HG03095 (cell line): ENCODE measurements at regions not wholly inside any gene's neighbourhood (a gene's known extent, or its start where the extent isn't known, plus 50 kb on each side); places are given as distances from the start of the nearest gene placed in this dataset.
"Not testable (repeated sequence)": the region's sequence is repeated elsewhere in the genome, so short reads cannot be mapped to it uniquely, and the experiment has no call there.

Experiments used
- ATAC-seq: cut with Tn5 transposase; IDR thresholded peaks from one replicate; pipeline ENCODE4 v1.9.1; 2021; ENCODE audit warnings: moderate library complexity; ENCODE audit not compliant: unreplicated experiment

DNA sequence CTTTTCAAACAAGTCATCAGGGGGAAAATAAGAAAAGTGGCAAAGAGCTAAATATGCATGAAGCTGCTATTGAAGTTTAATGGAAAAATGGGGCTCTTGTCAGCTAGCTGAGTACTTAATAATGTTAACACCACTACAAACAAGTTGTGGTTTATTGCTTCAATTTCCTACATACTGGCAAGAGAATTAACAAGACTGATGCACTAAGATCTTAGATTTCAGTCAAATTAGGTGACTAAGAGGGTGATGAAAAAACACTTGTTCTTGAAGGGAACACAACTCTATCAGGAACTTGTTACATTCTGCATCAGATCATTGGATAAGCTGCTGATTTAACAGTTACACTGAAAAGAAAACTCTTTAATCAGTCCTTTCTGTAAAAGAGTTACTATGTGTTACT, 234.6 kb upstream of the AFF2 start:
- ATAC-seq = no peak

DNA sequence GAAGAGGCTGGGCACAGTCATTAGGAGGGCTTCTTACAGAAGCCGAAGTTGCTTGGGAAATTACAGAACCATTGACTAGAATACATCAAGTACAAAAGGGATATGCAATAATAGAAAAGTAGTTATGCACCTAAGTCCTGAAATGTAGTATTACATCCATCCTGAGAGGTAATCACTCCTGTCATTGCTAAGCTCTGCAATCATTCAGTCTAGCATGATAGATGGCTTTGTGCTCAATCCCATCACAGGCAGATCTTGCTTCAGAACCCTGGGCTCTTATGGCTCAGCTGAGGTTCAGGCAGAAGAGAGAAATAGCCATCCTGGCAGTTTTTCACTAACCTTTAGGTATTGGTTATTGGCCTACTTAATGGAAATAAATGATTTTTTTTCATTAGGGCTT, 231.7 kb upstream of the AFF2 start:
- ATAC-seq = no peak

DNA sequence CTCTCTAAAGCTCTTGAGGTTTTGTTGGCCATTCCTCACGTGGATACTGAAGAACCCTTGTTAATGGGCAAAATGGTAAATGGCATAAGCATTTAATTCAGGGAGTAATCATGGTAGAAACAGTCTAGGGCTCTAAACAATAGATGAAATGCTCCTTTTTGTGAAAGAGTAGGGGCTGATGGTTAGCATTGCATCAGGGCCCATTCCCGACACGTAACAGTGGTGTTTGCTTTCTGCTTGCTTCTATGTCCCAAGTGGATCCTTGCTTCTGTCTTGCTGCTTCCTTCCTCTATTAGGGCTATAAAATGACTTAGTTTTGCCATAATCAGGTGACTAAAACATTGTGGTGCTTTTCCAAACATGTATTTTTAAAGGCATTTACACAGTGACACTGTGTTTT, 230.9 kb upstream of the AFF2 start:
- no peak for ATAC-seq

DNA sequence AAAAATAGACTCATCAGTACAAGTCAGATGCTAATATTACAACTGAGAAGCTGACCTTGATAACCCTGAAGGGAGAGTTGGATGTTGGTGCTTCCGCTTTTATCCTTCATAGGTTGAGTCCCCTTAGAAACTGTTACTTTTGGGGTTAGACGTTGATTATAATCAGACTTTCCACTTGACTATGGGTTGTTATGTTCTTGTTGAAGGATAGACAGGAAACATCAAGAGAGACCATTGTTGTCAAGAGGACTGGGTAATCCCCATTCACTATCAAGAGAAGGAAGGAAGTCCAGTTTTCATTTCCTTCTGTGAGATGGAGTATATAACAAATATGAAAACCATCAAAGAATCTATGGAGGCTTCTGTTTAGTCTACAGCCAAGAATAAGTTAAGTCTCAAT, 229.9 kb upstream of the AFF2 start:
- ATAC-seq = no peak

DNA sequence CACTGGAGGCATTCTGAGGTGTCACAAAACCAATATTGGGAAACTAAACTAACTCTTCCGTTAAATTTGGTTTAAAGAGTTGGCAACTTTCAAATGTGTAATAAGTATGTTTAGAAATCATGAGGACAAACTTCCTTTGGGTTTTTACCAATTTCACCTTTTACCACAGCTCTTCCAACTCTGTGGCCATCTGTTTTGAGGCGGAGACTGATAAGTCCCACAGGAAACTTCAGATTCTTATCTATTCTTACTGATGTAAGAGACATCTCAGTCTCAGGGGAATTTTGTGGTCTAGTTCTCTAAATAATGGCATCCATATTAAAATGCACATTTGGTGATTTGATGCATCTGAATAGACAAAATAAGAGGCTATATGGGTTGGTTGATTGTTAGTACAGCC, 229.2 kb upstream of the AFF2 start:
- no peak for ATAC-seq

DNA sequence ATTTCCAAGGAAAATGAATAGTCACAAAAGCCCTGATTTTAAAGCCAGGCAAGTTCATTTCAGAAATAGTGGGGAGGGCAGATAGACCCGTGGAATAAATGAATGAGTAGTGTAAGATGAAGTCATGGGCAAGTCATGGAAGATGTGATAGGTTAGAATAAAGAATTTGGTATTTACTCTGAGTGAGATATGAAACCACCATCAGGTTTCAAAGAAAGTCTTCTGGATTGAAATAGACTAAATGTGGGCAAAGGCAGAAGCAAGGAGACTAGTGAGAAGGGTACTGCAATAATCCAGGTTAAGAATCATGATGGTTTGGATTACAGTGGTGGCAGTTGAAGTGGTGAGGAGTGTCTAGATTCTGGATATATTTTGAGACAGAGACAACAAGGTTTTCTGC, 218.5 kb upstream of the AFF2 start:
- ATAC-seq = no peak

GRCh38 chrX:148282504-148282903, 217.9 kb upstream of the AFF2 start:
- ATAC-seq = no peak

GRCh38 chrX:148284056-148284455, 216.4 kb upstream of the AFF2 start:
- ATAC-seq = no peak

GRCh38 chrX:148284821-148285220, 215.6 kb upstream of the AFF2 start:
- ATAC-seq = no peak

DNA sequence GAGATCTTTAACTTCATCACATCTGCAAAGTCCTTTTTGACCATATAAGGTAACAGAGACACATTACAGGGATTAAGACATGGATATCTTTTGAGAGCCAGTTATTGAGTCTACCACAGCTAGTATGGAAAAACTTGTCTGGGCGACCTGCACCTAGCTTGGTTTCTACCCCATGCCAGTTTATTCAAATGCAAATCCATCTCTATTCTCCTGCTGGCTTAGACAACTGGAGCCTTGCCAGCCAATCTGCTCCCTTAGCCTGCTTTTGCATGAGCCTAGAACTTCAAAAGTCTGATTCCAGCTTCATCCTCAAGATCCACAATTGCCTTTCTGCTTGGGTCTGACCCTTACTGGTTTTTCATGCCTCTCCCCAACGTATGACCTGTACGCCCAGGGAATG, 212.0 kb upstream of the AFF2 start:
- ATAC-seq = no peak

DNA sequence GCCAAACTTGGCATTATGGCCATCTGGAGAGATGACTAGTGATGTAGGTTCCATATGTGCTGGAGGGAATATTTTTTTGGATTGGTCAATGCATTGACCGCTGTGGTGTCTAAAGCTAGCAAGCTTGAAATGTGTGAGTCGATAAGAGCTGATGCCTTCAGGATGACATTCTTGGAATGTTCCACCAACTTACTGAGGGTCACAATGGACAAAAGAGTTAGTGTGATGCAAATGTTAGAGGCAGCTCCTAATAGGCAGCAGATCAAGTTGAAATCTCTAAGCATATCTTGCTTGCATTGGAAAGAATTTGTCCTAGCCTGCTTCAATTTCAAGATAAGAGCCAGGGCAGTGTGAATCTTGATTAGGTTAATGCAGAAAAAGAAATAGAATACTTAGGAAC, 210.4 kb upstream of the AFF2 start:
- no peak for ATAC-seq

DNA sequence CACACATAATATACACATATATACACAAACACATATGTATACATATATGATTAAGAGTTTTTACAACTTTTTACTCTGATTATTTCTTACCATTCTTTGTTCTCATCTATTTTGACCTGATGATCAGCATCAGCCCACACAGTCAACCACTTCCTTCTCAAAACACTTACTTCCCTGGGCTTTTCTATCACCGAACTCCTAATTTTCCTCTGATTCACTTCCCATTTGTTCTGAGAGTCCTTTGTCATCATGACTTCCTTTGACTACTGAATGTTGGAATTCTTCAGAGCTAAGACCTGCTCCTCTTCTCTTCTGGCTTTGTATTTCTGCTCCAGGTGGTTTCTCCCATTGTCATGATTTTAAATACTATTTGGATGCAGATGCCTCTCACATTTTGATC, 209.5 kb upstream of the AFF2 start:
- ATAC-seq = no peak

GRCh38 chrX:148298737-148299136, 201.7 kb upstream of the AFF2 start:
- ATAC-seq = no peak

- not testable (repeated sequence) for ATAC-seq
Observed at GRCh38 chrX:148305214-148305613, 195.2 kb upstream of the AFF2 start.

- no peak for ATAC-seq
Observed at GRCh38 chrX:148309413-148309812, 191.0 kb upstream of the AFF2 start.

DNA sequence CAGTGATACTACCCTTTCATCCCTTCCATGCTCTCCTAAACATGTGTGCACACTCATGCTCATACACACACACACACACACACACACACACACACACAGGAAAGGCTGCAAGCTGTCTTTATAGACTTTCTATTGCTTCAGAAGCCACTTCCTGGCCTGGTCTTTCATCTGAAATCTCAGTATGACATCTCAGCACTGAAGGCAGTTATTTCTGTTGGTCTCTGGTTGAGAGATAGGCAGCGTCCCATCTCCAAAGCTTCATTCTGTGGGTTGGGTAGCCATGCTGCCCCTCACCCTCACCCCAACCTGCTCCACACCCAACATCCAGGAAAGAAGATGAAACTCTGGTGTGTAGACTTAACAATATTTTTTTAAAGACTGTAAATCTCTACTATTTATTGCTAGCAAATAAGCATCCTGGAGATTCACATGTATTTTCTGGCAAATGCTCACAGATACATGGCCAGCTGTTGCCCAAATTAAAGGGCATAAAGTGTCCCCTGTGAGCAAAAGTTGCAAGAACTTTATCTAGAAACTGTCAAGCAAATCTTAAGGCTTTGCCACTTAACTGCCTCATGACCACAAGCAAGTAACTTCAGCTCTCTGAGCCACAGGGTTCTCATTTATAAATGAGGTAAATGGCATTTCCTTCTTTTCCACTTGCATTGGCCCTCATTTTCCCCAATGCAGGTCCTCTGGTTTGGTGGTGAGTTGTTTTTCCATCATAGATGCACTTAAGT, 189.8 kb upstream of the AFF2 start:
- peak; percentile 85 for ATAC-seq

DNA sequence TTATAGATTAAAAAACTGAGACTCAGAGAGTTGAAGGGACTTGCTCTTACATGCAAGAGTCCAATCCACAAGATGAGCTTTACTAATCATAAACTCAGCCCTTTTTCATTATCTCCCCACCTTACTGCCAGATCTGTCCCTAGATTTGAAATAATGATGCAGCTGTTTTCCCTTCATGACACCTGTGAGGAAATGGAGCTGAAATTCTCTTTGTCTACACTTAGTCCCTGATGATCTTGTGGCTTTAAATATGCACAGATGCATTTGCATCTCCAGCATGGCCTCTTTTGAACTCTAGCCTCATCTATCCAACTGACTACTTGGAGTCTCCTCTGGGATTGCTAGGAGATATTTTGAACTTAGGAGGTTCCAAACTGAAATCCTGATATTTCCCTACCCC, 188.9 kb upstream of the AFF2 start:
- ATAC-seq = no peak

DNA sequence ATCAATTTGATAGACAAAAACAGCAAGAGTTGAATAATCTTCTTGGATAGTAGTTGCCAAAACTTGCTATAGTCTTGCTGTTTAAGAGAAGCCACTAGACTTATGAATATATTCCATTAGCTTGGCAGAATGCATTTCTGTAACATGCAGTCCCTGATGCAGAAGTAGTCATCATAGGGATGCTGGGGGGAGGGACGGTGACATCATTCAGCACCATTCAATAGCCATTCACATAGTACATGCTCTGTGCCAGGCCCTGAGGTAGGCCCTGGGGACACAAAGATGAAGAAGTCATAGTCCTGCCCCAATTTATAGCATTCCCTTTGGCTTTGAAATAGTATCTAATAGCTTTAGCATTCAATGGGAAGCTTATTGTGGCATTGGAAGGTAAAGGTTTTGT, 185.5 kb upstream of the AFF2 start:
- ATAC-seq = no peak

GRCh38 chrX:148316446-148316845, 184.0 kb upstream of the AFF2 start:
- no peak for ATAC-seq

GRCh38 chrX:148322906-148323305, 177.5 kb upstream of the AFF2 start:
- no peak for ATAC-seq

DNA sequence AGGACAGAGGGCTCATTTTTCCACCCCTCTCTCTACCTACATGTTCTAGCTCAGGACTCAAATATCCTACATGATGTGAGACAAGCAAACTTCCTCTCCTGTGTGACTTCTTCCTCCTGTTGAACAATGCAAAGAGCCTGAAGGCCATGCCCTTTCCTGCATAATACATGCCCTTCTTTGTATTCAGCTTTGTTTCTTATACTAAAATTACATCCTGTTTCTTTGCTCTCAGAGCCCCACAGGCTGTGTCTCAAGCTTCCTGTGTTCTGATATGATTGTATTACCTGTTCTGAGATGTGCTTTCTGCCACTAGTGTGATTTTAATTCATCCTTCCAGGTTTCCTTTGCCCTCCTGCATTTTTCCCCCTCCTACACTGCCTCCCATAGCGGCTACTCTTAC, 166.4 kb upstream of the AFF2 start:
- ATAC-seq = no peak

DNA sequence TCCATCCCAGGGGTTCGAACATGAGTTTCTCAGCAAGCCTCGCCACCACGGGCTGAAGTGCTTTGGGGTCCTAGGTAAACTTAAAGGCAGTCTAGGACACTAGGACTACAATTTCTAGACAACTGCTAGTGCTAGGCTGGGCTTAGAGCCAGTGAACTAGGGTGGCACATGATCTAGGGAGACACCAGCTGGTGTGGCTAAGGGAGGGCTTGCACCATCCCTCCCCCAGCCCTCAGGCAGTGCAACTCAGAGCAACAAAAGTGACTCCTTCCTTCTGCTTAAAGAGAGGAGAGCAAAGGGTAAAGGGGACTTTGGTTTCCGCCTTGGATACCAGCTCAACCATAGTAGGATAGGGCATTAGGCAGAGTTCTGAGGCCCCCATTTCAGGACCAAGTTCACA, 162.5 kb upstream of the AFF2 start:
- ATAC-seq = no peak

DNA sequence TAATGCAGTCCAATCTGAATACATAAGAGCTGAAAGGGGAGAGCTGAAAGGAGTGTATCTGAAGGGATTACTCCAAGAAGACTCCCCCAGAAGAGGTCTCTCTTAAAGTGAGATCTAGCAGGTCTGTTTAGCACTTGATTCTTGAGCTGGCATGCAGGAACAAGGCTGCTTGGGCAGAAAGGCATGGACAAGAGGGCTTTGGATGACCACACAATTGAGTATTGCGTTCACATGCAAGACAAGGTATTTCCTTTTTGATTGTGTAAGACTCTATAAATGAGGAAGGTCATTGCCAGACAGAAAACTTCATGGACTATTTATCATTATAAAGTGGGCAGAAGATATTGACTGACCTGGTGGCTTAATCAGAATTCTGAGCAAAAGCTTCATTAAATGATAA, 145.5 kb upstream of the AFF2 start:
- ATAC-seq = no peak
